Tibial artery (tissue), 4 donors: ENCODE measurements at regions not wholly inside any gene's neighbourhood (a gene's known extent, or its start where the extent isn't known, plus 50 kb on each side); places are given as distances from the start of the nearest gene placed in this dataset.

ENCODE experiments used
- DNase-seq, 2 donors: peaks; one replicate each; pipeline ENCODE4 v3.0.0-alpha.2; 2019
- H3K27ac ChIP-seq, 2 donors: fragments of 200-600 bp; sonication (generic) in 1 of 2; 1 replicate in 1 of 2; 2 replicates in 1 of 2; pipeline ENCODE4 v1.5.1; 2018 to 2019; ENCODE audit warnings: mild to moderate bottlenecking in 1 of 2
- H3K27me3 ChIP-seq, 2 donors: fragments of 200-600 bp; sonication (generic) in 1 of 2; one replicate each; pipeline versions ENCODE4 v1.5.1 to v1.6.0; 2016 to 2019
- H3K36me3 ChIP-seq, 3 donors: fragments of 200-600 bp; sonication (generic) in 2 of 3; one replicate each; pipeline ENCODE4 v1.5.1; 2016 to 2019; ENCODE audit warnings: mild to moderate bottlenecking in 2 of 3
- H3K4me1 ChIP-seq, 4 donors: fragments of 200-600 bp; sonication (generic) in 2 of 4; 1 replicate in 3 of 4; 2 replicates in 1 of 4; pipeline ENCODE4 v1.5.1; 2016 to 2019
- H3K4me3 ChIP-seq, 2 donors: fragments of 200-600 bp; sonication (generic) in 1 of 2; 1 replicate in 1 of 2; 2 replicates in 1 of 2; pipeline ENCODE4 v1.5.1; 2018 to 2019; ENCODE audit warnings: mild to moderate bottlenecking in 2 of 2
- H3K9me3 ChIP-seq, 3 donors: fragments of 200-600 bp; sonication (generic) in 1 of 3; one replicate each; pipeline ENCODE4 v1.5.1; 2016 to 2019
- intact Hi-C: fragments of 100-400 bp; cut with DNase I; formaldehyde crosslinking; loops from one replicate; pipeline ENCODE4 v1.15.0; 2023; ENCODE audit warnings: low total_unique reads
- TF ChIP-seq, protein P1 (sequence below), 2 experiments: fragments of 200-600 bp in 1 of 2; fragments of 450-650 bp in 1 of 2; IDR thresholded peaks; one replicate each; pipeline ENCODE4 v1.5.1; 2017 to 2019; ENCODE audit warnings: antibody characterized with exemption in 2 of 2, mild to moderate bottlenecking in 1 of 2, moderate library complexity in 1 of 2

- no peaks in the 10 kb centered on the region for H3K27me3 ChIP-seq
- H3K4me3 ChIP-seq: peak overlapping the region; percentile 23 to 28
- H3K36me3 ChIP-seq: no peaks in the 10 kb centered on the region
- peak overlapping the region; percentile 57 to 75 for H3K27ac ChIP-seq
- no peak for DNase-seq
- H3K4me1 ChIP-seq: peaks cover 0 to 36% (median 7%) of the 10 kb centered on the region in 4 donors
- intact Hi-C loops: no loop called here
- TF ChIP-seq, protein P1, sequence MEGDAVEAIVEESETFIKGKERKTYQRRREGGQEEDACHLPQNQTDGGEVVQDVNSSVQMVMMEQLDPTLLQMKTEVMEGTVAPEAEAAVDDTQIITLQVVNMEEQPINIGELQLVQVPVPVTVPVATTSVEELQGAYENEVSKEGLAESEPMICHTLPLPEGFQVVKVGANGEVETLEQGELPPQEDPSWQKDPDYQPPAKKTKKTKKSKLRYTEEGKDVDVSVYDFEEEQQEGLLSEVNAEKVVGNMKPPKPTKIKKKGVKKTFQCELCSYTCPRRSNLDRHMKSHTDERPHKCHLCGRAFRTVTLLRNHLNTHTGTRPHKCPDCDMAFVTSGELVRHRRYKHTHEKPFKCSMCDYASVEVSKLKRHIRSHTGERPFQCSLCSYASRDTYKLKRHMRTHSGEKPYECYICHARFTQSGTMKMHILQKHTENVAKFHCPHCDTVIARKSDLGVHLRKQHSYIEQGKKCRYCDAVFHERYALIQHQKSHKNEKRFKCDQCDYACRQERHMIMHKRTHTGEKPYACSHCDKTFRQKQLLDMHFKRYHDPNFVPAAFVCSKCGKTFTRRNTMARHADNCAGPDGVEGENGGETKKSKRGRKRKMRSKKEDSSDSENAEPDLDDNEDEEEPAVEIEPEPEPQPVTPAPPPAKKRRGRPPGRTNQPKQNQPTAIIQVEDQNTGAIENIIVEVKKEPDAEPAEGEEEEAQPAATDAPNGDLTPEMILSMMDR (IDR thresholded peaks at IDR 0.05): no peak
- H3K9me3 ChIP-seq: no peaks in the 10 kb centered on the region
These were observed 70.6 kb upstream of the F13A1 start for GRCh38 chr6:6390849-6391602.

DNA sequence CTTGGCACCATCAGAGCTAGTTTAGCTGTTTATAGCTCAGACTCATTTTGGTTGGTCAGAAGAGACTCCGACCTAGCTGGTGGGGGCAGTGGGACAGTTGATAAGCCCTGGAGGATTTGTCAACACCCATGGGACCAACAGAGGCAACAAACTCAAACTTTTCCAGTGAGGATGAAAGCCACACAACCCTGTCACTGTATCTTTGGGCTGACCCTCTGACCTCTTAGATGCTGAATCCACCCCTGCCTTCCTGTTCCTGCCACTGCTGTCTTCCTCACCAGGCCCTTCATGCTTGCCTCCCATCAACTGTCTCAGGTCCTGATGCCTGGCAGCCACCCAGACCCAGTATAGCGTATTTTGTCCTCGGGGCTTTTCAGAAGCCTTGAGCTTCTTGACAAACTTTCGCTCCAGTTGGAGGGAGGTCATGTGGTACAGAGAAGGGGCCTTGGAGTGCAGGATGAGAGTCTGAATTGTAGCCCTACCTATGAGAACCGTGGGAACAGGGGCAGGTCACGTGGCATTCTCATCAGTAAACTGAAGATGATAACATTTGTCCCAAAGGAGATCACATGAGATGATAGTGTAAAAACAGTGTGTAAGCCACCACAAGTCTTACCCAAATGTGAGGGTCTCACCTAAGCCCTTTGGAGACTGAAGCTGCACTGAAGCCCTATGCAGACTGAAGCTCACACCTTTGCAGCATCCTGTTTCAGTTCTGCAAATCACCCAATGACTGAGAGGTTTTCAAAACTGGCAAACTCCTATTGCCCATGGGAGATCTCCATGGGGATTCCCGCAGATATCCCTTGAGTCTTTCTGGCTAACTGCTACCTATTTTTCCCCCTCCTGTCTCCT, 72.0 kb upstream of the F13A1 start:
- TF ChIP-seq, protein P1 (IDR thresholded peaks at IDR 0.05): no peak
- Histone ChIP-seq H3K27me3 (no peaks in the 10 kb centered on the region), H3K4me3 (no peak overlapping the region), H3K36me3 (no peaks in the 10 kb centered on the region), H3K27ac (peak overlapping the region in 1 of 2 donors; percentile 75), H3K4me1 (peaks cover 0 to 41% (median 10%) of the 10 kb centered on the region in 4 donors), H3K9me3 (no peaks in the 10 kb centered on the region)
- no peak for DNase-seq
- intact Hi-C loops: no loop called here

GRCh38 chr6:6393069-6393529, 72.6 kb upstream of the F13A1 start:
- Histone ChIP-seq H3K4me1 (peaks cover 0 to 41% (median 10%) of the 10 kb centered on the region in 4 donors), H3K36me3 (no peaks in the 10 kb centered on the region)
- intact Hi-C loops: no loop called here

GRCh38 chr6:6395581-6396197, 75.2 kb upstream of the F13A1 start:
- intact Hi-C loops: no loop called here
- peak overlapping the region; percentile 59 to 76 for H3K27ac ChIP-seq
- peak in 1 of 2 donors; percentile 44 for DNase-seq
- no peaks in the 10 kb centered on the region for H3K27me3 ChIP-seq
- H3K4me1 ChIP-seq: peaks cover 0 to 33% (median 8%) of the 10 kb centered on the region in 4 donors
- H3K4me3 ChIP-seq: no peak overlapping the region
- no peaks in the 10 kb centered on the region for H3K9me3 ChIP-seq
- no peaks in the 10 kb centered on the region for H3K36me3 ChIP-seq
- TF ChIP-seq, protein P1 (IDR thresholded peaks at IDR 0.05): no peak

More at GRCh38 chr6:6393069-6393529, 72.6 kb upstream of the F13A1 start:
- no peaks in the 10 kb centered on the region for H3K27me3 ChIP-seq
- no peak overlapping the region for H3K4me3 ChIP-seq
- TF ChIP-seq, protein P1 (IDR thresholded peaks at IDR 0.05): no peak
- H3K9me3 ChIP-seq: no peaks in the 10 kb centered on the region
- DNase-seq: no peak
- H3K27ac ChIP-seq: no peak overlapping the region

GRCh38 chr6:6397842-6398241, 77.4 kb upstream of the F13A1 start:
- H3K4me1 ChIP-seq: peaks cover 0 to 24% (median 7%) of the 10 kb centered on the region in 4 donors
- no peaks in the 10 kb centered on the region for H3K9me3 ChIP-seq
- TF ChIP-seq, protein P1 (IDR thresholded peaks at IDR 0.05): no peak
- DNase-seq: no peak
- no peak overlapping the region for H3K27ac ChIP-seq
- intact Hi-C loops: no loop called here
- no peaks in the 10 kb centered on the region for H3K36me3 ChIP-seq
- H3K4me3 ChIP-seq: no peak overlapping the region
- H3K27me3 ChIP-seq: no peaks in the 10 kb centered on the region
